ENCODE measurements at regions not wholly inside any gene's neighbourhood (a gene's known extent, or its start where the extent isn't known, plus 50 kb on each side); places are given as distances from the start of the nearest gene placed in this dataset.
A peak's percentile ranks its signal among the peaks of the same experiment; 100 is the strongest.

GRCh38 chr7:340979-341694 lies 51.2 kb downstream of the FOXL3 start:
- H3K4me1 ChIP-seq: peaks cover 0 to 17% (median 3%) of the 10 kb centered on the region in 4 donors
- no peak for TF ChIP-seq POLR2A (IDR thresholded peaks at IDR 0.05)
- no peak for DNase-seq
- H3K27me3 ChIP-seq: no peaks in the 10 kb centered on the region
- H3K27ac ChIP-seq: peak overlapping the region in 2 of 4 donors; percentile 62 to 79
- no peak overlapping the region for H3K4me3 ChIP-seq
- H3K36me3 ChIP-seq: no peaks in the 10 kb centered on the region
- H3K9me3 ChIP-seq: no peaks in the 10 kb centered on the region

GRCh38 chr7:341841-342638 lies 52.1 kb downstream of the FOXL3 start:
- TF ChIP-seq POLR2A (IDR thresholded peaks at IDR 0.05) (no peak), CTCF (IDR thresholded peaks at IDR 0.05) (peak in 3 of 6 experiments; percentile 10 to 23 (median 14))
- Histone ChIP-seq H3K36me3 (no peaks in the 10 kb centered on the region), H3K4me3 (no peak overlapping the region), H3K27ac (peak overlapping the region in 3 of 4 donors; percentile 11 to 79 (median 62)), H3K9me3 (no peaks in the 10 kb centered on the region), H3K27me3 (no peaks in the 10 kb centered on the region), H3K4me1 (peaks cover 0 to 17% (median 3%) of the 10 kb centered on the region in 4 donors)
- DNase-seq: peak in 2 of 3 donors; percentile 79 to 80

- no peak overlapping the region for H3K4me3 ChIP-seq
- peak overlapping the region in 2 of 4 donors; percentile 62 to 79 for H3K27ac ChIP-seq
- peaks cover 0 to 17% (median 3%) of the 10 kb centered on the region in 4 donors for H3K4me1 ChIP-seq
- TF ChIP-seq CTCF (IDR thresholded peaks at IDR 0.05) (no peak), POLR2A (IDR thresholded peaks at IDR 0.05) (no peak)
- H3K27me3 ChIP-seq: no peaks in the 10 kb centered on the region
- H3K9me3 ChIP-seq: no peaks in the 10 kb centered on the region
- H3K36me3 ChIP-seq: no peaks in the 10 kb centered on the region
- no peak for DNase-seq
These were observed 52.8 kb downstream of the FOXL3 start for GRCh38 chr7:342681-343216.

DNA sequence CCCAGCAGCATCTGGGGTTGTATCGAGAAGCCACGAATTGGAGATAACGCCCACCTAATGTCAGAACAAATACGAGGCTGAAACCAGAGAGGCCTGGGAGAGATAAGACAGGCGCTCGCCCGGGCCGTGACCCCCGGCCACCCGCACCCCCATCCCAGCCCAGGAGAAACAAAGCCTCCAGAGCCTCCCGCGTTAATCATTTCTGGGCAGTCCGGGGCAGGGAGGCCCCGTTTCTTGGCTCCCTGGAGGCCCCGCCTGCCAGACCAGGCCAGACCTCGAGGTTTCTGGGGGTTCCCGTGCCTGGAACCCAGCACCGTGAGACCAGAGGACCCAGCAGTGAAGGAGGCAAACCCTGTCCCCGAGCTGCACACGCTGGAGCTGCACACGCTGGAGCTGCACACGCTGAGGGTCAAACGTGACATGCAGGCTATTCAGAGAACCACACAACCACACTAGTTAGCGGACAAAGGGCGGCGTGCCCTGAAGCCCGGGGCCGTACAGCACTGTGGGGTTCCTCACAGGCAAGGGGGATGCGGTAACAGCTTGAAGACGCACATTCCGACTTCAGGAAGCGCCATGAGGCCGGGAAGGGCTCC lies 53.4 kb downstream of the FOXL3 start:
- H3K9me3 ChIP-seq: no peaks in the 10 kb centered on the region
- no peak overlapping the region for H3K27ac ChIP-seq
- no peak overlapping the region for H3K4me3 ChIP-seq
- DNase-seq: no peak
- peaks cover 0 to 17% (median 3%) of the 10 kb centered on the region in 4 donors for H3K4me1 ChIP-seq
- no peaks in the 10 kb centered on the region for H3K27me3 ChIP-seq
- TF ChIP-seq POLR2A (IDR thresholded peaks at IDR 0.05) (no peak), CTCF (IDR thresholded peaks at IDR 0.05) (no peak)
- H3K36me3 ChIP-seq: no peaks in the 10 kb centered on the region

GRCh38 chr7:343864-344607 lies 54.1 kb downstream of the FOXL3 start:
- Histone ChIP-seq H3K4me1 (peaks cover 0 to 17% (median 3%) of the 10 kb centered on the region in 4 donors), H3K9me3 (no peaks in the 10 kb centered on the region), H3K36me3 (no peaks in the 10 kb centered on the region), H3K27me3 (no peaks in the 10 kb centered on the region), H3K27ac (no peak overlapping the region), H3K4me3 (no peak overlapping the region)
- TF ChIP-seq POLR2A (IDR thresholded peaks at IDR 0.05) (no peak), CTCF (IDR thresholded peaks at IDR 0.05) (no peak)
- DNase-seq: no peak
